Embryonic facial prominence (tissue), 1 donor: ENCODE measurements at regions not wholly inside any gene's neighbourhood (a gene's known extent, or its start where the extent isn't known, plus 50 kb on each side); places are given as distances from the start of the nearest gene placed in this dataset.

ENCODE experiments used
- DNase-seq: peaks from one replicate; pipeline ENCODE4 v3.0.0-alpha.2; 2016; ENCODE audit errors: extremely low spot score

DNA sequence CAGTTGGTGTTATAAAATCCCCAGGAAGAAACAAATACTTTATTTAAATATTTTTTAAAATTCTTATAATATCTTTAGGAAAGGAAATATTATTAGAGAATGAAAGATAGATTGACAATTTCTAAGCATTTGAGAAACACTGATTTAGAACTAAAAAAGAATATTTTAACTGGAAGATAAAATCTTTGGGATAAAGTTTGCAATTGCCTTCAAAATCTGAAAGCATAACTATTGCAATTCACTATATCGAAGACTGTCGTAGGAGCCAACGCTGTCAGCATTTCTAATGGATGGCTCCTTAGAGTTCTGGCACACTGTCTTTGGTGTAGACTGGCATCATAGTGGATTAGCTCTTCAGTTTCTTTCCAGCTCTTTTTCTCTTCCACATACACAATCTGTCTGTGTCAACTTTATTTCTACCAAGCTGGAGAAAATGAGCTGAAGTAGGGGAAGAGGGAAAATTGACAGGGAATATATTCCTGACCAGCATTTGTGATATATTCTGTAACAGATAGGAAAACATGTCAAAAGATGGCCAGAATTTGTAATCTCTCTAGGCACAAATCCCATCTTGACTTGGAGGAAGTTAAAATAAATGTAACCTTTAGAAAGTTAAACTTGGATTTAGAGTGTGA, 1561.4 kb downstream of the MAT2B start:
- DNase-seq, result no peak

GRCh38 chr5:165076686-165077085, 1571.3 kb downstream of the MAT2B start:
- no peak for DNase-seq

DNA sequence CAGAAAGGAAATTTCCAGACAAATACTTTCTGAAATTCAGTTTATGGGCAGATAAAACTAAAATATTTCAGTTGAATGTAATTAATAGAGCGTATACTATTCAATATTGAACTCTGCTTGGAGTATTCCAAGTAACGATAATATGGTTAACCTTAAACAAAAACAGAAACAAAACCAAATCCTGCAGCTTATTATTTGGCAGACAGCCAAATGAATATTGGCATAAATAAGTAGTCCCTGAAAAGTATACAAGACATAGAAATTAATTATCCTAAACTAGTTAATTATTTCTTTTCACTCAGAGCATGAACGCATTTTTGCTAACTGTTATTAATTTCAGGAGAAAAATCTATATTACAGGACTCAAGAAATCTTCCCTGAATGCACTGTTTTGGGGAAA, 1574.0 kb downstream of the MAT2B start:
- DNase-seq, result no peak

DNA sequence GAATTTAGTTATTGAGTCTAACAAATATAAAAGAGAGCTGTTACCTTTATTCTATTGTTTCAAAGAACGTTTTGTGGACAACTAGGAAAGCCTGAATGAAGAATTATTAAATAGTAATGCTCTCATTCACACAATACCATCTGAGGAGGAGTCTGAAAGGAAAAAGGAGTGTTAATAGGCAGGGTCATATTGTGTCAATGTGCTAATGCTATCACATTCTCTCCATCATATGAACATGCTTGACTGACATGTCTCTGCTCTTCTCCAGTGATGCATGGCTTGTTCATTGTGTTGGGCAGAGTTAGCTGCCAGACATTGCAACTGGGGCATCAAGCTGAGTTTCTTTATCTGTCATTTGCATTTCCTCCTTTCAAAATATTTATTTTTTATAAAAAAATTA, 1578.0 kb downstream of the MAT2B start:
- no peak for DNase-seq

DNA sequence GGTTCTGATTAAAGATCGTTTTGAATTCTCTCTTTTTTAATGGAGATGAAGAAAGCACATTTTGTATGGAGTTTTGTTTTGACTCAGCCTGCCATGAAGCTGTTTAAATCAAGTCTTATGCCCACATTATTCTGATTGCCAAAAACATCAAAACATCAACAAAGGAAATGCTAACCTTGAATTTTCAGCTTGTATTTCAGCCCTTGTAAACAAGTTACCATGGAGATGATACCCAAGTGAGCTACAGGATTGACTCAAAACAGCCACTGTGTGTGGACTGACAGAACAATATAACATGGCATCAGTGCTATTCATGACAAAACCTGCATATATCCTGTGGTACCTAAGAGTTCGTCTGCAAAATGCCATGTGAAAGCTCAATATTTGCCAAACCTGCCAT, 1581.0 kb downstream of the MAT2B start:
- no peak for DNase-seq

- DNase-seq, result no peak
Observed at GRCh38 chr5:165094782-165095181, 1589.4 kb downstream of the MAT2B start.

DNA sequence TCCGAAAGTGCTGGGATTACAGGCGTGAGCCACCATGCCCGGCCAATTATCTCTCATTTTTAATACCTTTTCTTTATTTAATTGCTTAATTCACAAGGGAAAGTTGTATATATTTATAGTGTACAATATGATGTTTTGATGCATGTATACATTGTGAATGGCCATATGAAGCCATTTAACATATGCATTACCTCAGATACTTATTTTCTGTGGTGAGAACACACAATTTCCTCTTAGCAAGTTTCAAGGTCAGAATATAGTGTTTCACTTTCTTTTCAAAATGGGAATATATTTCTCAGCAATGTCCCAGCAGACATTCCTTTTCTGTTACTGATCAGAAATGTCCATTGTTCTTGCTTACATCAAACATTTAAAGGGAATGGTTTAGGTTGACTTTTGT, 1596.3 kb downstream of the MAT2B start:
- no peak for DNase-seq

GRCh38 chr5:165104611-165105010, 1599.2 kb downstream of the MAT2B start:
- no peak for DNase-seq

DNA sequence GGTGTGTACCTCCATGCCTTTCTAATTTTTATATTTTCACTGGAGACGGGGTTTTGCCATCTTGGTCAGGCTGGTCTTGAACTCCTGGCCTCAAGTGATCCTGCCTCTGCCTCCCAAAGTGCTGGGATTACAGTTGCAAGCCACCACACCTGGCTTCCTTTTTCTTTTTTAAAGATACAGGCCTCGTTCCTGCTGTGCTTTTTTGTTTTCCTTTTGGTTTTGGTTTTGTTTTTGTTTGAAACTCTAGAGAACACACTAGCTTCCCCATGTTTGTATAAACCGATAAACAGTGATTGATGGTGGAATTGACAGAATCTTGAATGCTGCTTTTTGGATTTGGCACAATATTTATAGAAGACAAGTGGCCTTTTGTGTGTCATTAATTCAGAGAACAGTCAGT, 1603.4 kb downstream of the MAT2B start:
- no peak for DNase-seq

DNA sequence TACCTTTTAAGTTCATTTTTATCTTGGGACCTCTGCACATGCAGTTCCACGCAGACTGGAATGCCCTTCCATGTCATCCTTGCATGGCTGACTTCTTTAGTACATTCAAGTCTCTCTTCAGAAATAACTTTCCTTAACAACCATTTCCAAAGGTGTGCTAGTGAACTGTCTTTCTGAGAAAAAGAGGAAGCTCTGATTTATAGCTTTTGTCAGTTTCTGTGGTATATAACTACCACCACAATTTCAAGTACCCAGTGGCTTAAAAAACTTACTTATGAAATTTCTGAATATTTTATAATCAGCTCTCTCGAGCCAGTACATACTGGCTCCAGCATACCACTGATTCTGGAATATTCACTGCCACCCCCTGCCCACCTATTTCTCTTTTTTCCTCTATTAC, 1613.8 kb downstream of the MAT2B start:
- DNase-seq, result no peak

DNA sequence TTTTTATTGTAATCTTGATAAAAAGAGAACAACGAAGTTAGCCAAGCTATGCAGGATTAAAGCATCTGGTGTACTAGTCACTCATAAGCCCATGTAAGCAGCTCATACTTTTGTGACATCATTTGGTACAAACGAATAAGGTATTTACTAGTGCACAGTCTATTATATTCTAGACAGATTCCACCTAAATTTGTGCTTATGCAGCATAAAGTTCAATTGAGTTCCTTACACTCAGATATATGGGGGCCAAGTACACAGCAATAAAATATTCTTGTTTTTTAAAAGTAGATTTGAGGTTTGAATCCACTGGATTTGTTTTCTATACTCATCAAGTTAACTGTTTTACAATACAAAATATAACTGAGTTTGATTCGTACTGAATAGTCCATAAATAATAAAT, 1621.2 kb downstream of the MAT2B start:
- DNase-seq, result no peak

DNA sequence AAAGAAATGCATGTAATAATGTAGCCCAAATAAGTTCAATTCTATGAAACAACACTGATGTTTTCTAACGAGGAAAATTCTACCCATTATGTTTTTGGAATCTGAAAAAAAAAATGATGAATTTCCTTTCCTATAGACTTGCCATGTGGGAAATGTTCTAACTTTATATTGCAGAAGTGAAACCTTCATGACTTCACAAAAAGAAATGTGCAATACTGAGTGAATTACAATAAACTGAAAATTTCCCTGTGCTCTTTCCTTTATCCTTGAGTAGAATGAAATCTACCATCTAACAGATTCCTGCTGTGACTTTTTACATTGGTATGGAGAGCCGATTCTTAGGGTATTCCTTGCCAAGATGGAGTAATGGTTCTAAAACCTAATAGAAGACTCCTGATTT, 1622.5 kb downstream of the MAT2B start:
- no peak for DNase-seq

- DNase-seq, result no peak
Observed at GRCh38 chr5:165130656-165131055, 1625.2 kb downstream of the MAT2B start.

DNA sequence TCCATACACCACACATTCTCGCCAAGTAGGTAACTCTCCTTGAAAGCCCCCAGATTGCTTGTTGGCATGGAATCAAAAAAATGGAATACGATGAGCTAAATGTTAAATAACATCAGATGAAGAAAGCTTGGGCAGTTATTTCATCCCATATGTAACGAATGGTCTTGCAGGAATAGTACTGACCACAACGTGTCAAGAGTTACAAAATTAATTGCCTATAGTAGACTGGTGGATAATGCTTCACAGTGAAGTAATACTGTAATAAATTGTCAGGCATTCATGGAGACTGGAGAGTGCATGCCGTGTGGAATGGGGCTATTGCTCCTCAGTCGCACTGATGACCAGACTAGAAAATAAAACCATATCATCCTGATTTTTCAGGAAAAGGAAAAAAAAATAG, 1628.7 kb downstream of the MAT2B start:
- no peak for DNase-seq

DNA sequence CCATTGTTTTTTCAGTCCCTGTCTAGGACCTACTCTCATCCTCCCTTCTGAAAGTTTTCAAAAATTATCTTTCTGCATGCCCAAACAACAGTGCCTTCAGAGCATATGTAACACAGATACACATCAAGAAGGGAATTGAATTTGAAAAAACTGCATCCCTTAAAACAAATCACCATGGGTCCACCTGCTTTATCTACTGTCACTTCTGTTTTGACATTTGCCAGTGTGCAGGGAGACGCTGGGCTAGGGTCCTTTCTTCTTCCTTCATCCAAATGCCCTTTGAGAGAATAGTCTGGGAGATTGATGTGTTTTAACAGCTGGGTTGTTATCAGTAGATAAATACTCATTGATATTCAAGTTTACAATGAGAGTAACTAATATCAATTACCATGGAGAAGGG, 1630.1 kb downstream of the MAT2B start:
- no peak for DNase-seq

DNA sequence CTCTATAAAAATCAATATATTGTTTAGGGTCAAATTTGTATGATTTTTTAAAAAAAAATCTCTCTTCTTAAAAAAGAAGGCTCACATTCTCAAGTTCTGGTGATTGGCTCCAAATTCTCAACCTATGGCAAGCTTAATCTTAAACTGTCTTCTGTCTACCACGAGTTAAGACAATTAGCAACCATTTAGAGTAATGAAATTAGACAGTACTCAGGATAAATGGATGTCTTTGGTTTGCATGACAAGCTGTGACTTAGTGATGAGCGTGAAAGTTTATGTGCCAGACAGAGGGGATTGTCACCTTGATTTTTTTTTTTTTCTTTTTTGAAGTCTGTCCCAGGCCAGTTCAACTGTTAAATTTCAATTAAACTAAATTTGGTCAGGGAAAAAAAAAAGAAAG, 1632.3 kb downstream of the MAT2B start:
- no peak for DNase-seq

DNA sequence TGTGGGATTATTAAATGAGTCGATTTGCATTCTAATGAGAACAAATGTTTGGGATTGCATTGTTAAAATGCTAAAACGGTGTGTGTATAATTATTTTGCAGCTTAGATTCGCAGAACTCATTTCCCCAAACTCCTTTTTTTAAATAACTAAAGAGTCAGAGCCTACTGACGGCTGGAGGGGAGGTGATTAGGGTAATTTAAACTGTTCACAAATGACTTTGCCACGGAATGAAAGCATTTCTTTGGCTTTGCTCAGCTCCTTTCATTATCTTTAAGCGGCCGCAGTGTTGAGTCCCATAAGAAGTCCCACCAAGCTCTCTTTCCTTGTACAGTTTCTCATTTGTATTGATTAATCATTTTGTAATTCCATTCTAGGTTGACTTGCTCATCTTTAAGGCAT, 1632.8 kb downstream of the MAT2B start:
- no peak for DNase-seq

DNA sequence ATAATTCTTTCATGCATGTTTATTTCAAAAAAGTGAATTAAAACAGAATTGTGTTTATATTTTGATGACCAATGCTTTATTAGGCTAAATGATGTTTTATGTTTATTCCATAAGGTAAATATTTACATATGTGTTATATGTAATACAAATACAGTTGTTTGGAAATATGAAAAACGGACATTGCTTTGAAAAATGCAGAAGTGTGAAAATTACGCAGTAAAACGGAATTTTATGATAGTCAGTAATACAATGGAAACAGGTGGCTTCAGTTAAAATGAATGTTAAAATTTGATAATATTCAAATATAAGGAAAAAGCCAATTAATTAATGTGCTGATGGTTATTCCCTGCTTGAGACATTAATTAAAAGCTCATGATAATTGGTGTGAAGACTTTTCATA, 1633.8 kb downstream of the MAT2B start:
- no peak for DNase-seq

DNA sequence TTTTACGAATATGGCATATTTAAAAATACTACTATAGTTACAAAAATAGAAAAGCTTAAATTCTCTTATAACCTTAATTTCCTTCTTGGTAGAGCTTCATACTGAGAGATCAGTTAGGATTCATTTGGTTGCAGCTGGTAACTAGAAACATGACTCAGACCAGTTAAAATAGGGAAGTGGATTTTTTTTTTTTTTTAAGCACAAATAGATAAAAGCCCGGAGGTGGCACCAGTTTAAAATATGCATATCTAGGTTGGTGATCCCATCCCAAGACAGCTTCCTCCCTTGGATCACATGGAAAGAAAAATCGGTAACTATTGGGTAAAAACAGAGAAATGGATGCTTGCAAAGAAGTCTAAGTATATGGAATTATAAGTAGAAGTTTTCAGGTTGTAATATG, 1634.3 kb downstream of the MAT2B start:
- DNase-seq, result no peak

DNA sequence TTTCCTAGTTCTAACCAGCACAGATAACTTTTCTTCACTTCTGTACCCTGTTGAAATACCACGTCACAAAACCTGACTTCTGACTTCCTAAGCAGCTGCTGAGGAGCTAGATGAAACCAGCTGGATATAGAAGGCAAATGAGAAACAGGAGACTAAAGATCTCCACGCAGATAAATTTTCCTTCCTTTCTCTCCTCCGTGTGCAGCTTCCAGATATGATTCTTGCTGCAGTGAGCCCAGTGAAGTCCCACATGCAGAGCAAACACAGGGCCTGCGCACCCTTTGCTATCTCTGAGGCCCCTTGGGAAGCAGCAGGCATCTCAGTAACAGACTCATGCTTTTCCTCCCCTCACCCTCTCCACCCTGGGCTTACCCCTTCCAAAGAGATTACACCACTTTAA, 1638.3 kb downstream of the MAT2B start:
- no peak for DNase-seq

DNA sequence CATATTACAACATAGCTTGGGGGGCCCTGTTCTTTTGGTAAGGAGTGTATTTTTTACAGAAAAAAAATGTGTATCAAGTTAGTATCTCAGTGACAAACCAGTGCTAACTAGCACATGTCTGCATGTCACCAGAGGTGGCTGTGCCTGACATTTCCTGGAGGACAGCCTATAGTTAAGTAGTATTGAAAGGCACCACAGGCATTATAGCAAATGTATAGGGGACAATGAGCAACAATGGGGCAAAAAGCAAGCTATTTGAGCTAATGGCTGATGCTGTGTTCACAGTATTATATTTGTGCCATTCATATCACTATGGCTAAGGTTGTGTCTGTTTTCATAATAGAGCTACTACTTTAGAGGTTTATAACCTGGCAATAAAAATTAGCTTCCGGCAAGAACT, 1644.0 kb downstream of the MAT2B start:
- DNase-seq, result no peak

DNA sequence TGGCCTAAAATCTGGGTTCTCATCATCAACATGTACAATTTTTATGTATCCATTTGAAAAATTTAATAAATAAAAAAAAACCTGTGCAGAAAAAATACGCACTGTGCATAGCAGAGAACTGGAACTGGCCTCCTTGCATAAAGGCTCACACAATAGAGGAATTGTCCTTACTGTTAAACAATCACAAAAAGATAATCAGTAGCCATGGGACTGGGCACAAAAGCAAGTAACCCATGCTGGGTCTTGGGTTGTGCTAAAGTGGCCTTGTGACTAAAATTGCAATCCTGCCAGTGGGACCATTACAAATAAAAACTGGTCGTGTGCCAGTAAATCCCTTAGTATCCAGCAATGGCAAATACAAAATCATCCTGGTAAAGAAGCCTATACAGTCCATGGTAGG, 1646.6 kb downstream of the MAT2B start:
- DNase-seq, result no peak

GRCh38 chr5:165157219-165157618, 1651.8 kb downstream of the MAT2B start:
- no peak for DNase-seq

- DNase-seq, result no peak
Observed at GRCh38 chr5:165161204-165161603, 1655.8 kb downstream of the MAT2B start.

GRCh38 chr5:165163861-165164260, 1658.4 kb downstream of the MAT2B start:
- DNase-seq, result no peak
